ENCODE measurements at regions not wholly inside any gene's neighbourhood (a gene's known extent, or its start where the extent isn't known, plus 50 kb on each side); places are given as distances from the start of the nearest gene placed in this dataset.

DNA sequence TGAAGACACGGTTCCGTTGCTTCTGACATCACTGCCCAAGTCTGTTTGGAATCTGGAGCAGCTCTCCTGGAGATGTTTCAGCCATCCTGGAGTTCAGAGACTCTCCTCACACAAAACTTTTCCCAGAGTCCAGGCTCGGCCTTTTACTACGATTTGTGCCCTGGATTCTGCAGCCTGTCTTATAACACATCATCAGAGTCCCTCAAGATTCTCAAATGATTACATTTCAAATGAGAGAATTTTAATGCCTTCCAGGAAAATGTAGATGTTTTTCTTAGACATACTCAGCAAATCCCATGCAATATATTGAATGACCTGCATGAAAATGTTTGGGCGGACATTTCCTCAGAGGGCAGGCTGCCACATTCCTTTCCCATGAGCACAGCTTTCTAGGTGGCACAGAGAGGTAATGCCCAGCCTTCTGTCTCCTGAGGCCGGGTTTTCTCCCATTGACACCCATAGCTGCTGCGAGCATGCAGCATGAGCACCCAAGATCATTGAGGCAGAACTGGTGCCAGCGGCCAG, 129.1 kb downstream of the SNX19 start:
- TF ChIP-seq ZBTB33 (IDR thresholded peaks at IDR 0.05) (no peak), TAF1 (conservative IDR thresholded peaks at IDR 0.05) (no peak), JUND (IDR thresholded peaks at IDR 0.05) (no peak), YY1 (IDR thresholded peaks at IDR 0.05) (no peak), RXRA (IDR thresholded peaks at IDR 0.05) (no peak)
- TF ChIP-seq, protein P1, sequence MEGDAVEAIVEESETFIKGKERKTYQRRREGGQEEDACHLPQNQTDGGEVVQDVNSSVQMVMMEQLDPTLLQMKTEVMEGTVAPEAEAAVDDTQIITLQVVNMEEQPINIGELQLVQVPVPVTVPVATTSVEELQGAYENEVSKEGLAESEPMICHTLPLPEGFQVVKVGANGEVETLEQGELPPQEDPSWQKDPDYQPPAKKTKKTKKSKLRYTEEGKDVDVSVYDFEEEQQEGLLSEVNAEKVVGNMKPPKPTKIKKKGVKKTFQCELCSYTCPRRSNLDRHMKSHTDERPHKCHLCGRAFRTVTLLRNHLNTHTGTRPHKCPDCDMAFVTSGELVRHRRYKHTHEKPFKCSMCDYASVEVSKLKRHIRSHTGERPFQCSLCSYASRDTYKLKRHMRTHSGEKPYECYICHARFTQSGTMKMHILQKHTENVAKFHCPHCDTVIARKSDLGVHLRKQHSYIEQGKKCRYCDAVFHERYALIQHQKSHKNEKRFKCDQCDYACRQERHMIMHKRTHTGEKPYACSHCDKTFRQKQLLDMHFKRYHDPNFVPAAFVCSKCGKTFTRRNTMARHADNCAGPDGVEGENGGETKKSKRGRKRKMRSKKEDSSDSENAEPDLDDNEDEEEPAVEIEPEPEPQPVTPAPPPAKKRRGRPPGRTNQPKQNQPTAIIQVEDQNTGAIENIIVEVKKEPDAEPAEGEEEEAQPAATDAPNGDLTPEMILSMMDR (IDR thresholded peaks at IDR 0.05; ENCODE audit: low read depth, low read length, missing input control): no peak
